Nephron (organoid): ENCODE measurements at regions not wholly inside any gene's neighbourhood (a gene's known extent, or its start where the extent isn't known, plus 50 kb on each side); places are given as distances from the start of the nearest gene placed in this dataset.

Source experiments
- H3K27ac Mint-ChIP-seq, 3 experiments: 2 replicates each; pipeline ENCODE4 v1.8.0; 2020; ENCODE audit warnings: mixed read lengths in 3 of 3, mild to moderate bottlenecking in 2 of 3, moderate library complexity in 1 of 3
- H3K27me3 Mint-ChIP-seq: 2 replicates; pipeline ENCODE4 v1.8.0; 2021; ENCODE audit warnings: low read depth, mild to moderate bottlenecking, moderate library complexity, mixed read lengths
- H3K36me3 Mint-ChIP-seq: 2 replicates; pipeline ENCODE4 v1.8.0; 2020; ENCODE audit warnings: low read depth, mixed read lengths
- H3K4me1 Mint-ChIP-seq: 2 replicates; pipeline ENCODE4 v1.8.0; 2020; ENCODE audit warnings: mixed read lengths
- H3K4me3 Mint-ChIP-seq, 3 experiments: 2 replicates each; pipeline ENCODE4 v1.8.0; 2020; ENCODE audit warnings: mild to moderate bottlenecking in 3 of 3, mixed read lengths in 3 of 3, moderate library complexity in 2 of 3
- H3K9me3 Mint-ChIP-seq: 2 replicates; pipeline ENCODE4 v1.8.0; 2020; ENCODE audit warnings: mixed read lengths
- CTCF ChIP-seq, 3 experiments: fragments of 200-600 bp; sonication (generic); IDR thresholded peaks; one replicate each; pipeline ENCODE4 v1.5.0; 2021; ENCODE audit warnings: antibody characterized with exemption in 3 of 3; ENCODE audit not compliant: unreplicated experiment in 3 of 3

- TF ChIP-seq CTCF (IDR thresholded peaks at IDR 0.05; ENCODE audit: unreplicated experiment in 3 of 3): no peak
- no peaks in the 10 kb centered on the region for H3K9me3 Mint-ChIP-seq
- no peaks in the 10 kb centered on the region for H3K27me3 Mint-ChIP-seq
- H3K4me1 Mint-ChIP-seq: peaks cover 54% of the 10 kb centered on the region
- H3K27ac Mint-ChIP-seq: no peak overlapping the region
- H3K4me3 Mint-ChIP-seq: no peak overlapping the region
- H3K36me3 Mint-ChIP-seq: no peaks in the 10 kb centered on the region
These were observed 240.4 kb upstream of the RHOBTB1 start for GRCh38 chr10:61184429-61184828.

- Mint-ChIP-seq H3K4me1 (peaks cover 57% of the 10 kb centered on the region), H3K27me3 (no peaks in the 10 kb centered on the region), H3K9me3 (no peaks in the 10 kb centered on the region), H3K4me3 (no peak overlapping the region), H3K27ac (peak overlapping the region in 1 of 3 experiments; percentile 19), H3K36me3 (no peaks in the 10 kb centered on the region)
- TF ChIP-seq CTCF (IDR thresholded peaks at IDR 0.05; ENCODE audit: unreplicated experiment in 3 of 3): no peak
These were observed 240.0 kb upstream of the RHOBTB1 start for GRCh38 chr10:61183967-61184366.

GRCh38 chr10:61181832-61182231 is 237.8 kb upstream of the RHOBTB1 start:
- H3K4me1 Mint-ChIP-seq: peaks cover 46% of the 10 kb centered on the region
- no peak for TF ChIP-seq CTCF (IDR thresholded peaks at IDR 0.05; ENCODE audit: unreplicated experiment in 3 of 3)

GRCh38 chr10:61179771-61180170 is 235.8 kb upstream of the RHOBTB1 start:
- Mint-ChIP-seq H3K4me1 (peaks cover 61% of the 10 kb centered on the region), H3K9me3 (no peaks in the 10 kb centered on the region), H3K27me3 (peaks cover 4% of the 10 kb centered on the region), H3K27ac (no peak overlapping the region), H3K36me3 (no peaks in the 10 kb centered on the region), H3K4me3 (no peak overlapping the region)
- no peak for TF ChIP-seq CTCF (IDR thresholded peaks at IDR 0.05; ENCODE audit: unreplicated experiment in 3 of 3)

More at GRCh38 chr10:61181832-61182231, 237.8 kb upstream of the RHOBTB1 start:
- H3K4me3 Mint-ChIP-seq: no peak overlapping the region
- no peaks in the 10 kb centered on the region for H3K9me3 Mint-ChIP-seq
- H3K27me3 Mint-ChIP-seq: peaks cover 4% of the 10 kb centered on the region
- peak overlapping the region in 1 of 3 experiments; percentile 29 for H3K27ac Mint-ChIP-seq
- no peaks in the 10 kb centered on the region for H3K36me3 Mint-ChIP-seq

DNA sequence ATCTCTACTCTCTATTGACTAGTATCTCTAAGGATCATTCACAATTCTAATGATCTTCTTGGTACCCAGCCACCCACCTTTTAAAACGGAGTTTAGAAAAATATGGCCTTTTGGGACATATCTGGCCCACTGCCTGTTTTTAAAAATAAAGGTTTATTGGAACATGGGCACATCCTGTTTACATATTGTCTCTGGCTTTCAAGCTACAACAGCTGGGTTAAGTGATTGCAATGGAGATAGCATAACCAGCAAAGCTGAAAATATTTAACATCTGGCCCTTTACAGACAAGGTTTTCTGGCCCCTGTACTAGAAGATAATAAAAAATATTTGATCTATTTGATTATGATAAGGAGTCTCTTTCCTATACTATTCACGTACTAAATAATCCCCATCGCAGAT is 232.4 kb upstream of the RHOBTB1 start:
- no peaks in the 10 kb centered on the region for H3K9me3 Mint-ChIP-seq
- no peak for TF ChIP-seq CTCF (IDR thresholded peaks at IDR 0.05; ENCODE audit: unreplicated experiment in 3 of 3)
- no peak overlapping the region for H3K4me3 Mint-ChIP-seq
- H3K27me3 Mint-ChIP-seq: peaks cover 8% of the 10 kb centered on the region
- no peaks in the 10 kb centered on the region for H3K36me3 Mint-ChIP-seq
- H3K27ac Mint-ChIP-seq: peak overlapping the region; percentile 68 to 90 (median 88)
- peaks cover 45% of the 10 kb centered on the region for H3K4me1 Mint-ChIP-seq

DNA sequence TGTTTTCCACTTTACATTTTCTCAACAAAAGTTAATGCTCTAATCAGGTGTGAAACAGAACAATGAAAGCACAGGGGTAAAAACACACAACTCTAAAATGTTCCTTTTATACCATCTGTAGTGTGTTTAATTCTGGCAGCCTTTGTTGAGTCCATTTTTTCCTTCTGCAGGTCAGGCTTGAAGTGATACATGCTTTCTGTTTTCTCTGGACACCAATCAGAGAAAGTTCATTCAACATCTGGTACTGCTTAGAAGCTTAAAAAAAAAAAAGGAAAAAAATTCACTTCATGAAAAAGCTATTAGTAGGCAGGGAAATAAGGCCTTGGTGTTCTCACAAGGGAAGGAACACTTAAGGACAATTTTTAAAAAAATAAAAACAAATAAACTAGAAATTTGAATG is 231.3 kb upstream of the RHOBTB1 start:
- H3K27me3 Mint-ChIP-seq: peaks cover 8% of the 10 kb centered on the region
- no peaks in the 10 kb centered on the region for H3K9me3 Mint-ChIP-seq
- H3K36me3 Mint-ChIP-seq: no peaks in the 10 kb centered on the region
- peak overlapping the region in 1 of 3 experiments; percentile 5 for H3K4me3 Mint-ChIP-seq
- no peak for TF ChIP-seq CTCF (IDR thresholded peaks at IDR 0.05; ENCODE audit: unreplicated experiment in 3 of 3)
- H3K4me1 Mint-ChIP-seq: peaks cover 43% of the 10 kb centered on the region
- peak overlapping the region; percentile 88 to 97 (median 90) for H3K27ac Mint-ChIP-seq
